ENCODE measurements at regions not wholly inside any gene's neighbourhood (a gene's known extent, or its start where the extent isn't known, plus 50 kb on each side); places are given as distances from the start of the nearest gene placed in this dataset.
"Not testable (repeated sequence)": the region's sequence is repeated elsewhere in the genome, so short reads cannot be mapped to it uniquely, and the experiment has no call there.

DNA sequence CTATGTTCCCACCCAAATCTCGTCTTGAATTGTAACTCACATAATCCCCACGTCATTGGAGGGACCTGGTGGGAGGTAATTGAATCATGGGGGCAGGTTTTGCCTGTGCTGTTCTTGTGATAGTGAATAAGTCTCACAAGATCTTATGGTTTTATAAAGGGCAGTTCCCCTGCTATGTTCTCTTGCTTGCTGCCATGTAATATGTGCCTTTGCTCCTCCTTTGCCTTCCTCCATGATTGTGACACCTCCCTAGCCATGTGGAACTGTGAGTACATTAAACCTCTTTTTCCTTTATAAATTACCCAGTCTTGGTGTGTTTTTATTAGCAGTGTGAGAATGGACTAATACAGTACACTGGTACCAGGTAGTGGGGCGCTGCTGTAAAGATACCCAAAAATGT, 177.6 kb upstream of the SYT10 start:
- H3K79me2 ChIP-seq (ENCODE audit: low read length), result no peaks in the 10 kb centered on the region
- no peak overlapping the region for H2AFZ ChIP-seq (ENCODE audit: low read depth, low read length)
- TF ChIP-seq EZH2phosphoT487 (IDR thresholded peaks at IDR 0.05; ENCODE audit: low read depth), result no peak
- TF ChIP-seq, protein P1, sequence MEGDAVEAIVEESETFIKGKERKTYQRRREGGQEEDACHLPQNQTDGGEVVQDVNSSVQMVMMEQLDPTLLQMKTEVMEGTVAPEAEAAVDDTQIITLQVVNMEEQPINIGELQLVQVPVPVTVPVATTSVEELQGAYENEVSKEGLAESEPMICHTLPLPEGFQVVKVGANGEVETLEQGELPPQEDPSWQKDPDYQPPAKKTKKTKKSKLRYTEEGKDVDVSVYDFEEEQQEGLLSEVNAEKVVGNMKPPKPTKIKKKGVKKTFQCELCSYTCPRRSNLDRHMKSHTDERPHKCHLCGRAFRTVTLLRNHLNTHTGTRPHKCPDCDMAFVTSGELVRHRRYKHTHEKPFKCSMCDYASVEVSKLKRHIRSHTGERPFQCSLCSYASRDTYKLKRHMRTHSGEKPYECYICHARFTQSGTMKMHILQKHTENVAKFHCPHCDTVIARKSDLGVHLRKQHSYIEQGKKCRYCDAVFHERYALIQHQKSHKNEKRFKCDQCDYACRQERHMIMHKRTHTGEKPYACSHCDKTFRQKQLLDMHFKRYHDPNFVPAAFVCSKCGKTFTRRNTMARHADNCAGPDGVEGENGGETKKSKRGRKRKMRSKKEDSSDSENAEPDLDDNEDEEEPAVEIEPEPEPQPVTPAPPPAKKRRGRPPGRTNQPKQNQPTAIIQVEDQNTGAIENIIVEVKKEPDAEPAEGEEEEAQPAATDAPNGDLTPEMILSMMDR (IDR thresholded peaks at IDR 0.05; ENCODE audit: low read depth, low read length), result no peak
- H3K9ac ChIP-seq (ENCODE audit: low read length), result no peak overlapping the region
- no peak overlapping the region for H3K27ac ChIP-seq (ENCODE audit: low read length)
- H3K4me2 ChIP-seq (ENCODE audit: low read length), result no peak overlapping the region
- no peaks in the 10 kb centered on the region for H3K36me3 ChIP-seq (replicated peaks; ENCODE audit: low read depth, low read length)
- no peaks in the 10 kb centered on the region for H3K27me3 ChIP-seq (ENCODE audit: low read depth, low read length)
- H3K9me3 ChIP-seq (ENCODE audit: insufficient read depth, low read length), result no peaks in the 10 kb centered on the region
- H4K20me1 ChIP-seq (ENCODE audit: insufficient read depth, low read length), result no peaks in the 10 kb centered on the region
- no peak overlapping the region for H3K4me3 ChIP-seq (ENCODE audit: low read length)
- H3K4me1 ChIP-seq (ENCODE audit: low read length), result no peaks in the 10 kb centered on the region; the same call in 1 of the 2 replicates

DNA sequence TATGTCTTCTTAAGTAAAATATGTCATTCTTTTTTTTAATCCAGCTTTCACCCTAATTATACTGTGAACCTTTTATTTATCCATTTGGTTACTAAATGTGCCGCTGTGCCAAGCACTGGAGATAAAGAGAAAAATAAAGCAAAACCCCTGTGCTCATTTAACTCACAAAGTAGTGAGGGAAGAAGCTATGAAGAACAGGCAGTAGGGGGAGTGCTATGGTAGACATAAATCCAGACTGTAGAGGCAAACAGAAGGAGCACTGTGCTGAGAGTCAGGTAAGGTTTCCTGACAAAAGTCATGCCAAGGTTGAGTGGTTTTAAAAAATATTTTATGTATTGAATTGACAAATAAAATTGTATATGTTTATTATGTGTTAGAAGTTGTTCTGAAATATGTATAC, 188.5 kb upstream of the SYT10 start:
- Histone ChIP-seq H3K4me2 (ENCODE audit: low read length) (no peak overlapping the region), H2AFZ (ENCODE audit: low read depth, low read length) (no peak overlapping the region), H3K9ac (ENCODE audit: low read length) (no peak overlapping the region), H3K27me3 (ENCODE audit: low read depth, low read length) (no peaks in the 10 kb centered on the region), H3K4me3 (ENCODE audit: low read length) (no peak overlapping the region), H3K79me2 (ENCODE audit: low read length) (no peaks in the 10 kb centered on the region), H4K20me1 (ENCODE audit: insufficient read depth, low read length) (no peaks in the 10 kb centered on the region), H3K27ac (ENCODE audit: low read length) (no peak overlapping the region), H3K9me3 (ENCODE audit: insufficient read depth, low read length) (no peaks in the 10 kb centered on the region), H3K36me3 (replicated peaks; ENCODE audit: low read depth, low read length) (no peaks in the 10 kb centered on the region), H3K4me1 (ENCODE audit: low read length) (no peaks in the 10 kb centered on the region)
- TF ChIP-seq, protein P1 (IDR thresholded peaks at IDR 0.05; ENCODE audit: low read depth, low read length), result peak; percentile 28
- no peak for TF ChIP-seq EZH2phosphoT487 (IDR thresholded peaks at IDR 0.05; ENCODE audit: low read depth)

DNA sequence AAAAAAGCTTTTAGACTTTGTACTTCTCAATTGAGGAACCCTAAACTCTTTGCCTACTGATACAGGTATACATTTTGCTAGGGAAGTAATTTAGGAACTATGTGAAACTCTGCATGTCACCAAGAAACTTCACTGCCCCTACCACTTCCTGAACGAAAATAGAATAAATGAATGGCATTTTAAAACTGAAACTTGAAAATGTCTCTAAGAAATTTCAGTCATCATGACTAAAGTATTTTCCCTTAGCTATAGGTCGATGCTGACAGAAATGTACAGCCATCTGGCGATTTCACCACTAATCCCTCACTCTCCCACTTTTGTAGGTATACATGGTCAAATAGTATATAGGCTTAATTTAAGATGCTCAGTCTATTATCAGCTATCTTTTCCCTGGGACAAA, 194.9 kb upstream of the SYT10 start:
- Histone ChIP-seq H3K27me3 (ENCODE audit: low read depth, low read length) (no peaks in the 10 kb centered on the region; the same call in 1 of the 2 replicates), H3K27ac (ENCODE audit: low read length) (no peak overlapping the region), H3K9ac (ENCODE audit: low read length) (no peak overlapping the region), H3K36me3 (replicated peaks; ENCODE audit: low read depth, low read length) (no peaks in the 10 kb centered on the region), H2AFZ (ENCODE audit: low read depth, low read length) (no peak overlapping the region), H3K9me3 (ENCODE audit: insufficient read depth, low read length) (no peaks in the 10 kb centered on the region), H3K4me2 (ENCODE audit: low read length) (peak overlapping the region; percentile 40), H4K20me1 (ENCODE audit: insufficient read depth, low read length) (no peaks in the 10 kb centered on the region), H3K79me2 (ENCODE audit: low read length) (no peaks in the 10 kb centered on the region), H3K4me1 (ENCODE audit: low read length) (peaks cover 10% of the 10 kb centered on the region), H3K4me3 (ENCODE audit: low read length) (no peak overlapping the region)
- TF ChIP-seq EZH2phosphoT487 (IDR thresholded peaks at IDR 0.05; ENCODE audit: low read depth), result no peak
- TF ChIP-seq, protein P1 (IDR thresholded peaks at IDR 0.05; ENCODE audit: low read depth, low read length), result no peak

DNA sequence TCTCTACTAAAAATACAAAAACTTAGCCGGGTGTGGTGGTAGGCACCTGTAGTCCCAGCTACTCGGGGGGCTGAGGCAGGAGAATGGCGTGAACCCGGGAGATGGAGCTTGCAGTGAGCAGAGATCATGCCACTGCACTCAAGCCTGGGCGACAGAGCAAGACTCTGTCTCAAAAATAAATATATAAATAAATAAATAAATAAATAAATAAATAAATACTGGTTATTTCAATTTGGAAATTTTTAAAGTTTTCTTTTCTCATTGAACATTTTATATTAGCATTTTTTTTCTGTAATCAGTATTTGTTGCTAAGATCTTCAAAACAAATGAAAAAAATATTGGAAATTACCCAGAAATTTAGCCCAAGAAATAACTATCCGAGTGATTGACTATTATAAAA, 197.3 kb upstream of the SYT10 start:
- not testable (repeated sequence) for H3K9me3 ChIP-seq (ENCODE audit: insufficient read depth, low read length); H3K4me1 ChIP-seq (ENCODE audit: low read length); H4K20me1 ChIP-seq (ENCODE audit: insufficient read depth, low read length); H3K9ac ChIP-seq (ENCODE audit: low read length); H2AFZ ChIP-seq (ENCODE audit: low read depth, low read length); H3K27ac ChIP-seq (ENCODE audit: low read length); H3K4me3 ChIP-seq (ENCODE audit: low read length); H3K36me3 ChIP-seq (replicated peaks; ENCODE audit: low read depth, low read length); H3K79me2 ChIP-seq (ENCODE audit: low read length); H3K4me2 ChIP-seq (ENCODE audit: low read length); H3K27me3 ChIP-seq (ENCODE audit: low read depth, low read length)

DNA sequence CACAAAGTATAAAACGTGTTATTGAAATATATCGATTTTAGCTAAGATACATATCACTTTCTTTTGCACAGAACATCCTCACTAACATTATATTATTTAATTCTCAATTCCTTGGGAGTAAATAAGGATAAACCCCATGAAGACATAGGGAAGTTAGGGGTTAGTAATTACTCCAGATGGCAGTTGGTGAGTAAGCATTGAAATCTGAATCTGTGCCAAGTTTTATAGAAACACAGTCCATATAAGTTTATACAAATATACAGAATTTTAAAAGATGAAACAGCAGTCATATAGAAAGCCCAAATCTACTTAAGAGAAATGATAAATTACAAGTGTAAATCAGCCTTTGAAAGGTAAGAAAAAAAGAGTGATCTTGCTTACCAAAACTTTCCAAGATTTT, 200.4 kb upstream of the SYT10 start:
- Histone ChIP-seq H3K4me3 (ENCODE audit: low read length) (no peak overlapping the region), H3K27ac (ENCODE audit: low read length) (no peak overlapping the region), H3K4me2 (ENCODE audit: low read length) (no peak overlapping the region), H3K27me3 (ENCODE audit: low read depth, low read length) (no peaks in the 10 kb centered on the region; the same call in 1 of the 2 replicates), H3K9ac (ENCODE audit: low read length) (no peak overlapping the region), H3K9me3 (ENCODE audit: insufficient read depth, low read length) (no peaks in the 10 kb centered on the region), H3K36me3 (replicated peaks; ENCODE audit: low read depth, low read length) (no peaks in the 10 kb centered on the region), H2AFZ (ENCODE audit: low read depth, low read length) (no peak overlapping the region), H4K20me1 (ENCODE audit: insufficient read depth, low read length) (no peaks in the 10 kb centered on the region), H3K79me2 (ENCODE audit: low read length) (no peaks in the 10 kb centered on the region), H3K4me1 (ENCODE audit: low read length) (peaks cover 2% of the 10 kb centered on the region)
- TF ChIP-seq, protein P1 (IDR thresholded peaks at IDR 0.05; ENCODE audit: low read depth, low read length), result no peak
- no peak for TF ChIP-seq EZH2phosphoT487 (IDR thresholded peaks at IDR 0.05; ENCODE audit: low read depth)

Data from OCI-LY3 (cell line).